Activated CD4-positive, alpha-beta T cell treated with anti-CD3 and anti-CD28 coated beads for 48 hours (primary cell): ENCODE measurements at regions not wholly inside any gene's neighbourhood (a gene's known extent, or its start where the extent isn't known, plus 50 kb on each side); places are given as distances from the start of the nearest gene placed in this dataset.

Experiments
- DNase-seq: peaks from one replicate; pipeline ENCODE4 v3.0.0-alpha.2; 2020

DNA sequence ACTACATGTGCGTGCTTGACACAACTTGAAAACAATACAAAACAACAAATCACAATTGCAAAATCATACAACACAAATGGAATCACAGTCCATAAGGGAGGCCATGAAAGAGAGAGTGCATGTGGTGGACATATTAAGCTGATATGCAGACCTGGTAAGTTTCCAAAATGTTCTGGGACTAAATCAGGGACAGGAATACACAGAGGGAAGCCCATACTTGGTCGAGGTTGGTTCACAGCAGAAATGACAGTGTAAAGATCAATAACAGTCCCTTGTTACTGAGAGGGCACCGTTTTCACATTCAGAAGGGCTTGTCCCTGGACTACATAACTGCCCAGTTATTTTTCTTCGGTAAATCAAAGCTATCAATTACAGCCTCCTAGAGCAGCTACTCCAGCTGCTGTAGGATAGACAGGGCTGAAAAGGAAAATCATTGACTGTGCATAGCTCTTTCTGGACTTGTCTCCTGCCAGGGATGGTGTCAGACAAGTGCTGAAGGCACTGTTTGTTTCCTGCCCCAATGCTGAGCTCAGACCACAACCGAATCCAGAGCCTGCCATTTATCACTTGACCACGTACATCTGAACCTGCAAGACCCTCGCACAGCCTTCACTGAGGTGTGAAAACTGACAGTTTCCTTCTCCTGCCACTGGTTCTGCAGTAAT lies 79.5 kb upstream of the KCNMB2 start:
- no peak for DNase-seq

DNA sequence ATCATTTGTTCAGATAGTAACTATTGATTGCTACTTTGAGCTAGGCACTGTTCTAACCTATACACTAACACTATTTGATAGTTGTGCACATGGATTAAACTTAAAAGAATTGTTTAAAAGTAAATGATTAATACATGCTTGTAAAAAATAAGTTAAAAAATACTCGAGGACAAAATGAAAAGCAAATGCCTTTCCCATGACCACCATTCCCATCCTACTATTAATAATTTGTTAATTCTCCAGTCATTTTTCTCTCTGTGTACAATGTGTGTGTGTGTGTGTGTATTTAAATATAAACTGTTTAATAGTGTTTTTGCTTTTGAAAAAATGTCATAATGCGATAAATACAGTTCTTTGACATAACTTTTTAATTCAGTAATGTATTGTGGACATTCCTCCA lies 78.7 kb upstream of the KCNMB2 start:
- no peak for DNase-seq

DNA sequence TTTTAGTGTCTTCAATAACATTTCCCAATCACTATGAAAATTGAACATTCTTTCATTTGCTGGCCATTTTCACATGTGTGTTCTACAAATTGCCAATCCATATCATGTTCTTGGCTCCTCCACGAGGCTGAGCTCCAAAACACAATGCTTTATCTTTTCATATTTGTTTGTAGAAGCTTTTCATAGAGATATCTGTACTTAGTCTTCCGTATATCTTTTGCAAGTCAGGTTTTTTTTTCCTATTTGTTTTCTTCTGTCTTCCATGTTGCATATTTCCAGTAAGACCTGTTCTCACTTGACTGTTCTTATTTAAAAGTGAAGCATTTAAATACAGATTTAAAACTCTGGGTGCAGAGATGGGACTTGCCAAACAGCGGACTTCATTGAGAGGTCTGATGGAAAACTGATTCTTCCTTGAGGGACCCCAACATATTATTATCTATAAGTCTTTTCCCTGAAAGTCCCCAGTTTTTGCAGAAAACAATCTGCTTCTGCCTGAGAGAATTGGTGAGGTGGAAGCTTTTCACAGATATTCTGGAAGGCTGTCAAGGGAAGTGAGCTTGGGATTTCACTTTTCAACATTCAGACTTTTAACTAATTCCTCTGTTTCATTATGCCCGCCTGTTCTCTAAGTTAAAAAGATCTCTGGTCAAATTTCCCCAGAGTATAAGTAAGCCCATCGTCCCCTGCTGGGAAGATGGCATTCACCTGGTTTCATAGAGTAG lies 77.8 kb upstream of the KCNMB2 start:
- no peak for DNase-seq

DNA sequence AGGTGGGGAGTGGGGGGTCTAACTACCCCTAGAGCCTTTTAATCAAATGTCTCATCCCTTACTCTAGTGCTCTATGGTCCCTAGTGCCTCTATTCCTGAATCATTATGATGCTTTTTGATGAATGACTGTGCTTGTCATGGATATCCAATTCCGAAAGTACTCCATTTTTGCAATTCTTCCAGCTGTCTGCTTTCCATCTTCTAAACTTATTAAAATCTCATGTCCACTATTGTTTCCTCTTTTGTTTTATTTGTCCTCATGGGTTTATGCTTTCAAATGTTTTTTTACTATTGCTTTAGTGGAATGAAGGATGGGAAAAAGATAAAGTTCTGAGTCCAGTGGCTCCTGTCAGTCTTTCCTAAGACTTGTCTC lies 77.2 kb upstream of the KCNMB2 start:
- no peak for DNase-seq

DNA sequence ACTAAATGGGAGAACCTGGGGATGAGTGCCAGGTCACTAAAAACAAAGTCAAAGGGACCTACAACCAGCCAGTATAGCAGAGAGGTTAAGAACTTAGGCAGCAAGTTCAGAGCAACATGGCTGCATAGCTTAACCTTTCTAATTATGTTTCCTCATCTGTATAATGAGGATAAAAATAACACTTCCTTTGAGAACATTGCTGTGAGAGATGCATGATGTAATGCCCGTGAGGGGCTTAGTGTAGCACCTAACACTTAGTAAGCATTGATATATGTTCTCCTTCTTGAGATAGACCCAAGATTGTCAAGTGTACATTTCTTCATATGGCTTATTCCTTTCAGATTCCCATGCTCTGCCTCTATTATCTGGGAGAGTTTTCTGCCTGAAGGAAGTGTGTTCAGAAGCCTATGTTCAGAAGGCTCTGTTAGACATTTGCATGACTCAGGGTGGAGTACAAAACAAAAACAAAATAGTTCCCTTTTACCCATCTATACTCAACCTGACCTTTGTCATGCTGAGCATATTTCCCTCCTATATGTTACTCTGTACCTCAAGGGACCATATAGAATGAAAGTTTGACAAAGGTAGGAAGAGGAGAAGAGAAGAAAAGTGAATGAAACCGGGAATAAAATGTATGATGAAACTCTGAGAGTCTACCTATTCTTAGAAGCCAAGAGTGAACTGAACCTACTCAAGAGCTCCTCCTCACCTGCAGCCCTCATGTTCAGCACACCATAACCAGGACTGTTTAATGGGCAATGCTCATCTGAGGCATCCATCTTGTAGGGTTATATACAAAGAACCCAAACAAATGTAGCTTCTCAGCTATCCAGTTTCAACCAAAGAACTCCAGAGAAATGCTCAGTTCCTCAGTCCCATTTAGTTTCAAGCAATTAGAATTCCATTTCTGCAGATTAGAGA lies 70.7 kb upstream of the KCNMB2 start:
- no peak for DNase-seq

DNA sequence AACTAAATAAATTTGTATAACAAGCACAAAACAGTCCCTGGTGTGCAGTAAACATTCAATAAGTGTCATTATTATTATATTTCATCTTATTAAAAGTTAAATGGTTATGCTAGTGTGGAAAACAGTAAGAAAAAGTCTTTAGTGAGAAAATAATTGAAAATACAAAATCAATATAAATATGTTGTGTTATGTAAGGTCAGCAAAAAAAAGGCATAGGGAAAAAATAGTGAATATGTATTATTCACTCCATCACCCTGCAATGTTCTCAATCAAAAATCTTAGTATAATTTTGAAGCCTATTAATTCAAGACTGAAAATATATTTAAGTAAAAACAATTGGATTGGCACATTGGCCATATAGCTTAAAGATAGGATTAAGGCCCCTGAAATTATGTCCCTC lies 63.3 kb upstream of the KCNMB2 start:
- no peak for DNase-seq

DNA sequence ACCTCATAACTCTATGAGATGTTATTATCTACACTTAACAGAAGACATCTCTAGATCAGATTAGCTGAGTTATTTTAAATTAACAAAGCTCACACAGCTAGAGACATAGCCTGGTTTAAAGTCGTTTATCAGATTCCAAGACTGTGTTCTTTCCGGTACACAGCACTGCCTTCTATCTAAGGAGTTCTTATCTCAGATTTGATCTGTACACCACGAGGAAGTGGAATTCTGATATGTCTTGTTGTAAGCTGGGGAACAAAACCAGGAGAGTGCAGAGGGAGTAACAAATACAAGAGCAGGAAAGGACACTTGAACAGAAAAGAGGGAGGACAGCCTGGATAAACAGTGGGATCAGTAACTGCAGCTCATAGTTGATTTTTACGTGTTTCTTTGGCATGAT lies 61.7 kb upstream of the KCNMB2 start:
- DNase-seq: no peak

DNA sequence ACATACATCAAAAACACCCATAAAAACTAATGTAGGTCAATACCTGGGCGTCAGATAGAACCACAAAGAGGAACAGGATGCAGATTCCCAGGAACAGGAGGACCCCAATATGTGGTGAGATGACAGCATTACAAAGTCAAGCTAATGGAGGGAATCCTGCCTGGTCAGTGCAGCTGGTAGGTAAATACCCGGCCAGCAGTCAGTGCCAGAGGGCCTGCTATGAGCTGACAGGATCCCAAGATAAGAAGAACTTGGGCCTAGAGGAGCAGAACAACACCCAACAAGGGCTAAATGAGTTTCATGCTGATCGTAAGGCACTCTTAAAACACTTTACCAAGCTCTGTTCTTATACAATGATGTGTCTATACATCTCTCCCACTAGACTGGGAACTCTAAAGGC lies 61.2 kb upstream of the KCNMB2 start:
- no peak for DNase-seq

DNA sequence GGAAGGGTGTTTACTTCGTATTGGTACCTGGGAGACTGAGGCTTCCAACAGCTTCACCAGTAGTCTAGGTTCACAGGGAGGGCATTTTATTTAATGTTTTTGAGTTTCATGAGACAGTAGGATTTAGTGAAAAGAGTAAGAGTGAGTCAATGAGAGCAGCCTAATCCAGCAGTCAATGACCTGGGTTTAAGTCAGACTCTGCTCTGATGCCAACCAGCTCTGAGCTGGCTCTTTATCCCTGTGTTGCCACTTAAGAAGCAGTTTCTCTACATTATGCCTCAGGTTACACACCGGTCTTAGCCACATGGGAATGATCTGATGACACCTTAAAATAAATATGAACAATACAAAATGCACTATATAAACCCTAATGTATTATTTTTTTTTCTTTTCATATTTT lies 59.4 kb upstream of the KCNMB2 start:
- no peak for DNase-seq

DNA sequence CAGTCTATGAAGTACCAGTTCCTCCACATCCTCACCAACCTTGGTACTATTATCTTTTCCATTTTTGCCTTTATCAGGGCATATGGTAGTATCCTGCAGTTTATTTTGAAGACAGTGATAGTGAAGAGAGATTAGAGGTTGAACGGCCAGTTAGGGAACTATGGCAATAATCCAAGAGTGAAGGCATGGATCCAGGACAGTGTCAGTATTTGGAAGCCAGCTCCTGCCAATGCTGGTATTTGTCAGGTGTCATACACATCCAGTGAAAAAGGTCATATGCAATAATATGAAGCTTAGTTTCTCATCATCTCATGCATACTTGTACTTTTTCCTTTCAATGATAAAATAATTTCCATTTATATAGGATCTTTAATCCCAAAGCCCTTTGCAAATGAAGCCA lies 56.8 kb upstream of the KCNMB2 start:
- DNase-seq: no peak

DNA sequence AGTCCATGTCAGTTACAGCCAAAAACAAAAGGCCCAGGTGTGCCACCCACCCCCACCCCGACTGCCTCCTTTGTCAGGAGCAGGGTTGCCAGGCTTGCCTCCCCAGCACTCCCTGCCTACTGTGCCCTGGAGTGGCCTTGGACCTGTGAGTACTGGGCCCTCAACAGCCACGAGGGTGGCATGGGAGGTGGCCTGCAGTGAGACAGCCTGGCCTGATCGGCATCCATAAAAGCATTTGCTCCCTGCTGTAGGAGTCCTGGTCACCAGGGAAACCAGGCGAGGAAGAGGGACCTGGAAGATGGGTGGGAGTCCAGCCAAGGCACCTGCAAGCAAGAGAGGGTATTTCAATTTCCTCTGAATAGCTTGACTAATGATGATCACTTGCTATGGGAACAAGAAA lies 56.4 kb upstream of the KCNMB2 start:
- DNase-seq: no peak

DNA sequence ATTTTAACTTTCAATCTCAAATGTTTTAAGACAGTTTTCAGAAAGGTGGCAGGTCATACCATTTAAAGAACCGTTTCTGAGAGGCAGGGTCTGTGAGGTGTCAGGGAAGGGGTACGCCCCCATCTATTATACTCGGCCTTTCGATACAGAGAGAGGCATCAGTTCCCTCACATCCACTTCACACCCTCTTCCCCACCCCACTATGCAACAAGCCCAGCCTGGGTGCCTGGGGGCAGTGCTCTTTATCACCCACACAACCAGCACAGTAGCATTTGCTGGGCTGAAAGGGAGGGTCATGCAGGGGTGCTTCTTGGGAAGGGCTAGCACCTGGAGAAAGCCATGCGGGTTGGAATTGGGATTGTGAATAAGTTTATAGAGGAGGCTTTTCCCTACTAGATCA lies 56.0 kb upstream of the KCNMB2 start:
- DNase-seq: no peak

DNA sequence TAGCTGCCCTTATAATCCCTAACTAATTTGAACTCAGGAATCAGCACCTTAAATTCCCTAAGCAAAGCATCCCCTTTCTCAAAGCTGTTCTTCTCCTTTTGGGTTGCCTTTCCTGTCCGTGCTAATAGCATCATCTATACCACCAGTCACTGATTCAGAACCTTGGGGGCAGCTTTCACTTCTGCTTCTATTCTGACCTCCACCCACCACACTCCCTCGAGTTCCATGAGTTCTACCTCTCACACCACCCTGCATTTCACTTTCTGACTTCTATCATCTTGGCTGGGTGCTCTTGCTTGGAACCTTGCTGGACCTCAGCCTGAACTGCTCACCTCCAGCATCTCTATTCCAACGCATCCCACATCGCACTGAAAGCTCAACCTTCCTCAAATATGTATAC lies 55.4 kb upstream of the KCNMB2 start:
- no peak for DNase-seq

DNA sequence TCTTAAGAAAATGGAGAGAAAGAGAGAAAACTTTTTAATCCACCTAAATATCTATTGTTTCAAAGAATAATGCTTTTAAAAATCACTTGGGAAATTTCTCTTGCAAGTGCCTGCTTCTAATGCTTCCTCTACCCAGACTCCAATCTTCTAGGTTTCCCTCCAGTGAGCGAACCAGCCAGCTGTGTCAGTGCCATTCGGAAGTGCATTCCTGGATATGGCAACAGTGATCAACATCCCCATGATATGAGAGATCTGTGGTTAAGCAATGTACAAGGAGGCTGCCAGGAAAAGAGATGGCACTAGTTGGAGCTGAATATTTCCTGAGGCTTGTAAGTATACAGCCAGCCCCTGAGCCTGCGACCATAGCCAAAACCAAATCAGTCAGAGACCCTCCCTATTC lies 53.3 kb upstream of the KCNMB2 start:
- DNase-seq: no peak

DNA sequence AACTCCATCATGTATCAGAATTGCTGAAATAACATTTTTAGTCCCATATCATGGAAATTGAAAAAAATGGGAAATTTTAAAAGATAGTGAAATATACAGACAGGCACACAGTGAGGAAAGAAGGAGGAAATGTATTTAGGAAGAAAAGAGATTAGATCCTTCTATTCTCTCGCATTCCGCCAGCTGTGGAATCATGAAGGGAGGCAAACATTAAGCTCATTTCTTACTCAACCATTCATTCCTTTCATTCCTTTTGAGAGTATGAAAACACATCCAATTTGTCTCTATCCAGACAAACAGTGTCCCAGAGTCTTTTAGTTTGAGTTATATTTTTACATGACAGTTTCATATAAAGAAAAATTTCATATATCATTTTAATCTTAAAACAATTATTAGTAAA lies 52.5 kb upstream of the KCNMB2 start:
- DNase-seq: no peak

DNA sequence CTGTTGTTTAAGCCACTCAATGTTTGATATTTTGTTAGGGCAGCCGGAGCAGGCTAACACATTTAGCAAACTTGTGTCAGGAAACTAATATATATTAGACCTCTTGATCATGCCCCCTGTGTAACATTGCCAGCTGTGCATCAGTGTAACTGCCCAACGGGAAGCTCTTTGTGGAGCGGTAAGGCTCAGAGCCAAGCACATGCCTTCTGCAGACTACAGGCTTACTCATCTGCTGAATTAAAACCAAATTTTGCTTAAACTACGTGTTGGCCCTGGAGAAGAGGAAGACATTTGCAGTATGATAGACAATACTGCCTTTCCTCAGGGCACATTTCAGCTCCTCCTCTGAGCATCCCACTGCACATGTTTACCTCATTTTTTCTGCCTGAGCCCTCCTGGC lies 50.5 kb upstream of the KCNMB2 start:
- no peak for DNase-seq
